HEK293 (cell line): ENCODE measurements at regions not wholly inside any gene's neighbourhood (a gene's known extent, or its start where the extent isn't known, plus 50 kb on each side); places are given as distances from the start of the nearest gene placed in this dataset.

Experiments used
- CTCF ChIA-PET: fragments of 350-600 bp; formaldehyde crosslinking; extraction: SDS; loops from one replicate; lab custom pipeline; 2021; ENCODE audit warnings: antibody characterized with exemption; lab: Yijun Ruan, JAX
- POLR2A ChIA-PET: fragments of 300-600 bp; formaldehyde crosslinking; extraction: SDS; loops from one replicate; lab custom pipeline; 2020; ENCODE audit warnings: antibody characterized with exemption, inconsistent platforms; lab: Yijun Ruan, JAX
- H3K27ac ChIP-seq: fragments of 200-500 bp; sonication (Bioruptor generic); 2 replicates; pipeline ENCODE4 v1.5.1; 2014; ENCODE audit warnings: low read depth, low read length, control low read depth, inconsistent platforms; ENCODE audit errors: extremely low read depth
- H3K36me3 ChIP-seq, 2 experiments: fragments of 200-500 bp in 1 of 2; sonication (Bioruptor generic) in 1 of 2; 1 replicate in 1 of 2; 2 replicates in 1 of 2; pipeline ENCODE4 v1.5.1; 2014 to 2017; ENCODE audit warnings: inconsistent platforms in 2 of 2, low read length in 2 of 2; ENCODE audit not compliant: control insufficient read depth in 2 of 2, insufficient read depth in 1 of 2
- H3K4me1 ChIP-seq: fragments of 200-500 bp; sonication (Bioruptor generic); 2 replicates; pipeline ENCODE4 v1.5.1; 2014; ENCODE audit warnings: mild to moderate bottlenecking, low read length, inconsistent platforms; ENCODE audit not compliant: control insufficient read depth, insufficient read depth
- H3K4me3 ChIP-seq: 2 replicates; pipeline ENCODE4 v1.5.1; 2011; ENCODE audit warnings: low read depth, mild to moderate bottlenecking, control low read depth, low read length, moderate library complexity
- H3K9me3 ChIP-seq: fragments of 200-500 bp; sonication (Bioruptor generic); 2 replicates; pipeline ENCODE4 v1.5.1; 2014; ENCODE audit warnings: low read depth, low read length, inconsistent platforms; ENCODE audit not compliant: control insufficient read depth, insufficient read depth
- CTCF ChIP-seq: fragments of 450-650 bp; formaldehyde crosslinking; IDR thresholded peaks from 2 replicates; pipeline ENCODE4 v1.5.1; 2016; ENCODE audit warnings: missing biosample characterization, missing genetic modification characterization
- SCRT2 ChIP-seq: fragments of 450-650 bp; formaldehyde crosslinking; IDR thresholded peaks from 2 replicates; pipeline ENCODE4 v1.5.1; 2016; ENCODE audit warnings: missing biosample characterization, missing genetic modification characterization
- ZBTB49 ChIP-seq: fragments of 450-650 bp; formaldehyde crosslinking; IDR thresholded peaks from 2 replicates; pipeline ENCODE4 v1.5.1; 2016; ENCODE audit warnings: missing biosample characterization, missing genetic modification characterization, low read depth
- ZNF2 ChIP-seq: fragments of 450-650 bp; formaldehyde crosslinking; IDR thresholded peaks from 2 replicates; pipeline ENCODE4 v1.5.1; 2016; ENCODE audit warnings: missing biosample characterization, missing genetic modification characterization
- ZNF202 ChIP-seq: fragments of 450-650 bp; formaldehyde crosslinking; IDR thresholded peaks from 2 replicates; pipeline ENCODE4 v1.5.1; 2016; ENCODE audit warnings: missing biosample characterization, missing genetic modification characterization, borderline replicate concordance
- ZNF221 ChIP-seq: fragments of 450-650 bp; formaldehyde crosslinking; IDR thresholded peaks from 2 replicates; pipeline ENCODE4 v1.5.1; 2017; ENCODE audit warnings: missing biosample characterization, missing genetic modification characterization, borderline replicate concordance
- ZNF24 ChIP-seq: fragments of 450-650 bp; formaldehyde crosslinking; IDR thresholded peaks from 2 replicates; pipeline ENCODE4 v1.5.1; 2016; ENCODE audit warnings: missing biosample characterization, missing genetic modification characterization
- ZNF266 ChIP-seq: fragments of 450-650 bp; formaldehyde crosslinking; IDR thresholded peaks from 2 replicates; pipeline ENCODE4 v1.5.1; 2016; ENCODE audit warnings: missing biosample characterization, missing genetic modification characterization, low read depth
- ZNF350 ChIP-seq: fragments of 450-650 bp; formaldehyde crosslinking; IDR thresholded peaks from 2 replicates; pipeline ENCODE4 v1.5.0; 2017; ENCODE audit warnings: missing biosample characterization, mild to moderate bottlenecking, missing genetic modification characterization
- ZNF37A ChIP-seq: fragments of 450-650 bp; IDR thresholded peaks from 2 replicates; pipeline ENCODE4 v1.5.1; 2018; ENCODE audit warnings: missing biosample characterization, missing genetic modification characterization
- ZNF513 ChIP-seq: fragments of 450-650 bp; IDR thresholded peaks from 2 replicates; pipeline ENCODE4 v1.5.1; 2018; ENCODE audit warnings: missing biosample characterization, missing genetic modification characterization
- ZNF514 ChIP-seq: fragments of 450-650 bp; formaldehyde crosslinking; IDR thresholded peaks from 2 replicates; pipeline ENCODE4 v1.5.1; 2016; ENCODE audit warnings: missing biosample characterization, missing genetic modification characterization
- ZNF629 ChIP-seq: fragments of 450-650 bp; formaldehyde crosslinking; IDR thresholded peaks from 2 replicates; pipeline ENCODE4 v1.5.1; 2017; ENCODE audit warnings: missing biosample characterization, missing genetic modification characterization
- ZNF639 ChIP-seq: fragments of 450-650 bp; formaldehyde crosslinking; IDR thresholded peaks from 2 replicates; pipeline ENCODE4 v1.5.1; 2016; ENCODE audit warnings: missing biosample characterization, missing genetic modification characterization
- ZNF645 ChIP-seq: fragments of 450-650 bp; formaldehyde crosslinking; IDR thresholded peaks from 2 replicates; pipeline ENCODE4; 2016; ENCODE audit warnings: missing biosample characterization, missing genetic modification characterization
- TF ChIP-seq, protein P1 (sequence below): fragments of 450-650 bp; formaldehyde crosslinking; IDR thresholded peaks from 2 replicates; pipeline ENCODE4 v1.5.1; 2017; ENCODE audit warnings: missing biosample characterization, missing genetic modification characterization

DNA sequence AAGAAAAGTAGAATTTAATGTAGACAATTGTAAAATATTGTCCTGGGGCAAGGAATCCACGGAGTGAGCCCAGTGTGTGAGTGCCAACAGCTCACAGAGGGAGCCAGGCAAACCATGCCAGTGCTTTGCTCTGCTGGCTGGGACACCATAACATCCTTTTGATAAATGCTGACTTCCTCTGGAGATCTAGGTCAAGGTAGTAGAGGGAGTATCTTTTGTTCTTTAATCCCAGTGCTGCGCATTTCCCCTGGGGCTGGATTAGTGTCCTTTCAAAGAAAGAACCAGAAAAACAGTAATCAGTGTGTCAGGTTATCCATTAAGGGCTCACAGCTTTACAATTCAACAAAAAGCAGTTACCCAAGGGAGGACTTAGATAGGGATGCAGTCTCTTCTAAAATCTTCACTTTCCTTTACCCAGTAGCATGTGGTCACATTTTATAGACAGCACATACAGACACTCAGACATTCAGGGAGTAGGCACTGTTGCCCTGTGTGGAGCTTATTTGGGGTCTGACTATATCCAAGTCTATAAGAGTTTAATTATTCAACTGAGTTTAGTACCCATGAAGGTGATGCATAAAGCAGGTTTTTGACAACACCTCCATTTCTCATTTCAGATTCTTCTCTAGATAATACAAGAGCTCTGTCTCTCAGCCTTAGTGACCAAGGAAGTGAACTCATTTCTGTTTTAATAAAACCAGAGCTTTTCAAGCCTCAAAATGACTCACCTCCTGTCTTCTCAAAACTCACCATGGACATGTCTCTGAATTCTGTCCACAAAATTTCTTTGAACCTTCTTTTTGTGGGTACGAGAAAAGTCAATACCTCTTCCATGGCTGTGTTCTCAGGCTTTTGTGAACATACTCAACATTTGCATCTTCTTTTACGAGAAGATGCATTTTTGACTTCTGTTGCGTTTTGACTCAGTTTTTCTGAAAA lies 215.3 kb downstream of the BRINP2 start (continued):
- TF ChIP-seq CTCF (no peak), ZNF2 (no peak), ZNF645 (tag by site-specific recombination) (no peak)

DNA sequence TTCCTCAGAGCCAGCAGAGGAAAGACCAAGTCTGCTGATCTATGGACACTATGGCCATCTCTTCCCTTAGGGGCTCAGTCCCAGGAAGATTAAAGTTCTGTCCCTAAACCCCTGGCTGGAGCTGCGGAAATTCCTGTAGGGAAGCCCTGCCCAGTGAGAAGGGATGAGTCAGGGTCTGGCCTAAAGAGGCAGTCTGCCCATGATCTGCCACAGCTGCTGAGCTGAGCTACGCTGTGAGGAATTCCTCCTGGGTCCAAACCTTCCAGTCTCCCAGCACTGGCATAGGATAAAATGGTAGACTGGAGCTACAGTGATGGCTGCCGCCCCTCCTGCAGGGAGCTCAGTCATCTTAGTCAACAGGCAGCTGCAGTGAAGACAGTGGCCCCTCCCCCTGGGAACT lies 213.7 kb downstream of the BRINP2 start:
- CTCF ChIA-PET: no interaction called here

More for the DNA sequence above, 213.7 kb downstream of the BRINP2 start:
- Histone ChIP-seq H3K36me3 (no peaks in the 10 kb centered on the region), H3K27ac (no peak overlapping the region), H3K4me3 (no peak overlapping the region), H3K4me1 (no peaks in the 10 kb centered on the region), H3K9me3 (no peaks in the 10 kb centered on the region)
- POLR2A ChIA-PET: no interaction called here
- TF ChIP-seq ZNF514 (tag by site-specific recombination): no peak
- TF ChIP-seq ZNF639 (tag by site-specific recombination): no peak
- no peak for TF ChIP-seq ZBTB49
- no peak for TF ChIP-seq SCRT2 (tag by site-specific recombination)
- no peak for TF ChIP-seq ZNF266 (tag by site-specific recombination)
- TF ChIP-seq ZNF202 (tag by site-specific recombination): no peak
- TF ChIP-seq, protein P1, sequence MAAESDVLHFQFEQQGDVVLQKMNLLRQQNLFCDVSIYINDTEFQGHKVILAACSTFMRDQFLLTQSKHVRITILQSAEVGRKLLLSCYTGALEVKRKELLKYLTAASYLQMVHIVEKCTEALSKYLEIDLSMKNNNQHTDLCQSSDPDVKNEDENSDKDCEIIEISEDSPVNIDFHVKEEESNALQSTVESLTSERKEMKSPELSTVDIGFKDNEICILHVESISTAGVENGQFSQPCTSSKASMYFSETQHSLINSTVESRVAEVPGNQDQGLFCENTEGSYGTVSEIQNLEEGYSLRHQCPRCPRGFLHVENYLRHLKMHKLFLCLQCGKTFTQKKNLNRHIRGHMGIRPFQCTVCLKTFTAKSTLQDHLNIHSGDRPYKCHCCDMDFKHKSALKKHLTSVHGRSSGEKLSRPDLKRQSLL (tag by site-specific recombination): no peak
- no peak for TF ChIP-seq ZNF221 (tag by site-specific recombination)
- no peak for TF ChIP-seq ZNF629
- no peak for TF ChIP-seq ZNF645 (tag by site-specific recombination)
- no peak for TF ChIP-seq ZNF37A (tag by site-specific recombination)
- TF ChIP-seq ZNF24 (tag by site-specific recombination): no peak
- no peak for TF ChIP-seq ZNF350 (tag by site-specific recombination)
- TF ChIP-seq ZNF513 (tag by site-specific recombination): no peak
